ENCODE measurements at regions not wholly inside any gene's neighbourhood (a gene's known extent, or its start where the extent isn't known, plus 50 kb on each side); places are given as distances from the start of the nearest gene placed in this dataset.

DNA sequence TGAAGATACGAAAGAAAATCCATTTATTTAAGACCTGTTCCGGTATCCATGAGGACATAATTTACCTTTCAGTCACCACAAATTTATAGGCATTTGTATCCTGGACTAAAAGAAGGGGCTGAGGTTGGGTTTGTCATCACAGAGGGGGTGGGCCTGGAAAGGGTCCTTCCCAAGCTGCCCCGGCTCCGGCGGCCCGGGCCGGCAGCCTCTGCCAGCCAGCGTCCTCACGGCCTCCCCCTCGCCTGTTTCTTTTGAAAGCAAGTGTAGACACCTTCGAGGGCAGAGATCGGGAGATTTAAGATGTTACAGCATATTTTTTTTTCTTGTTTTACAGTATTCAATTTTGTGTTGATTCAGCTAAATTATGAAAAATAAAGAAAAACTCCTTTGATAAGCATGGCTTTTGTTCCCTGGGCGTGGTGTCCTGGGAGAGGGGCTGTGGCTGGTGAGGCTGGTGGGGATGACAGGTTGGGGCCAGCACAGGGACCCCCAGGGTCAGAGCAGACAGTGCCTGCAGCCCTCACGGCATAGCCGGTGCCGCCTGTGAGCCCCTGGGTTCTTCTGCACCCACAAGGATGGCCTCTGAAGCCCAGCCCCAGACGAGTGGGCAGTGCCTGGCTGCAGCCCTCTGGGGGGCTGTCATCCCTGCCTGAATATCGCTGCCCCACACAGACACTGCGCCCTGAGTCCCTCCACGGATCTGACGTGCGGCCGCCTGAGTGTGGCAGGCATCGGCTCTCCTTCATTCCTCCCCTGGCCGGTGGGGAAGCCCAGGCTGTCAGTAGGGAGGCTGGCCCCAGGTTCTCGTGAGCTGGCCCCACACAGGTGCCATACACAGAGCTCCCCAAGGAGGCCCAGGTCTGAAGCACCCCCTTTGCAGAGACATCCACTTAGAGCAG, 1075.9 kb downstream of the BRD1 start:
- in situ Hi-C loops (cut with HindIII; ENCODE audit: low sequenced_read_pairs), result no loop called here

DNA sequence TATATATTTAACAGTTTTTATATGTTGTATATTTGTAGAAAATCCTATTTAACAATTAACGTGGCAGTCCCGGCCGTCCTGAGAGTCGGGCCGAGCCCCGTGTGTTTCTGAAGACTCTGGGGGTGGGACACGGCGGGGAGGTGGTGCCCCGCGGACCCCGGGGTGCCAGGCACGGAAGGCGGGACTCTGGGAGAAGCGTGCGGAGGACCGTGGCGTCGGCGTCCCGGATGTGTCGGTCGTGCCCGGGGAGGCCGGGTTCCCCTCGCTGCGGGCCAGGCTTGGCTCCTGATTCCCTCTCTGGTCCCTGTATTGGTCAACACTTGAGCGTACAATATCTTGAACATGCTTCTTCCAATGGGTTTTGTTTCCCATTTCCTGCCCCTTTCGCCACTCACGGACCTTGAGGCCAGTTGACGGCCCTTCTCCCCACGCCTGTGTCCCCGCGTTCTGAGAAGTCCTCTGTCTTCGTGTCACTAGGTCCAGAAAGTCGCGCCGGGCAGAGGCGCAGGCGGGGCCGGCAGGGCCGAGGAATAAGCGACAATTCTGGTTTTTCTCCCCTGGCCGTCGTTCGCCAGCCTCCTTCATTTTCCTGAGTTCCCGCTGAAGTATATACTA, 1076.7 kb downstream of the BRD1 start:
- in situ Hi-C loops (cut with HindIII; ENCODE audit: low sequenced_read_pairs), result no loop called here

DNA sequence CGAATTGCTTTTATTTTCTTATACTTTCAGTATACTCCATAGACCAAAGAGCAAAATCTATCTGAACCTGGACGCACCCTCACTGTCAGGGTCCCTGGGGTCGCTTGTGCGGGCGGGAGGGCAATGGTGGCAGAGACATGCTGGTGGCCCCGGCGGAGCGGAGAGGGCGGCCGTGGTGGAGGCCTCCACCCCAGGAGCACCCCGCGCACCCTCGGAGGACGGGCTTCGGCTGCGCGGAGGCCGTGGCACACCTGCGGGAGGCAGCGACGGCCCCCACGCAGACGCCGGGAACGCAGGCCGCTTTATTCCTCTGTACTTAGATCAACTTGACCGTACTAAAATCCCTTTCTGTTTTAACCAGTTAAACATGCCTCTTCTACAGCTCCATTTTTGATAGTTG, 1077.4 kb downstream of the BRD1 start:
- in situ Hi-C loops (cut with HindIII; ENCODE audit: low sequenced_read_pairs), result no loop called here

DNA sequence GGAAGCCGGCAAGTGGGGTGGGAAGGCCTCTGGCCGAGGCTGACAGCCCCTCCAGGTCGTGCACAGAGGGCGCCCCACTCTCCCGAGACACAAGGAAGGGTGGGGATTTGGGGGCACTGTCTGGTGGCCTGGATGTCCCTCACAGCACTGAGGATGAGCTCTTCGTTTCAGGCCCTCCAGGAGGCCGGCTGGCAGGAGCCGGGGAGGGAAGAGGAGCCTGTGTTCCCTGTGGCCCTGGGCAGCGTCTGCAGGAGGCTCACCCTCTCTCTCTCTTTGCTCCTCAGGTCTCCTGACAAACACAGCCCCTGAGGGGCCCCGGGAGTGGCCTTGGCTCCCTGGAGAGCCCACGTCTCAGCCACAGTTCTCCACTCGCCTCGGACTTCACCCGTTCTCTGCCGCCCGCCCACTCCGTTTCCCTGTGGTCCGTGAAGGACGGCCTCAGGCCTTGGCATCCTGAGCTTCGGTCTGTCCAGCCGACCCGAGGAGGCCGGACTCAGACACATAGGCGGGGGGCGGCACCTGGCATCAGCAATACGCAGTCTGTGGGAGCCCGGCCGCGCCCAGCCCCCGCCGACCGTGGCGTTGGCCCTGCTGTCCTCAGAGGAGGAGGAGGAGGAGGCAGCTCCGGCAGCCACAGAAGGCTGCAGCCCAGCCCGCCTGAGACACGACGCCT, 1078.0 kb downstream of the BRD1 start:
- in situ Hi-C loops (cut with HindIII; ENCODE audit: low sequenced_read_pairs), result no loop called here

DNA sequence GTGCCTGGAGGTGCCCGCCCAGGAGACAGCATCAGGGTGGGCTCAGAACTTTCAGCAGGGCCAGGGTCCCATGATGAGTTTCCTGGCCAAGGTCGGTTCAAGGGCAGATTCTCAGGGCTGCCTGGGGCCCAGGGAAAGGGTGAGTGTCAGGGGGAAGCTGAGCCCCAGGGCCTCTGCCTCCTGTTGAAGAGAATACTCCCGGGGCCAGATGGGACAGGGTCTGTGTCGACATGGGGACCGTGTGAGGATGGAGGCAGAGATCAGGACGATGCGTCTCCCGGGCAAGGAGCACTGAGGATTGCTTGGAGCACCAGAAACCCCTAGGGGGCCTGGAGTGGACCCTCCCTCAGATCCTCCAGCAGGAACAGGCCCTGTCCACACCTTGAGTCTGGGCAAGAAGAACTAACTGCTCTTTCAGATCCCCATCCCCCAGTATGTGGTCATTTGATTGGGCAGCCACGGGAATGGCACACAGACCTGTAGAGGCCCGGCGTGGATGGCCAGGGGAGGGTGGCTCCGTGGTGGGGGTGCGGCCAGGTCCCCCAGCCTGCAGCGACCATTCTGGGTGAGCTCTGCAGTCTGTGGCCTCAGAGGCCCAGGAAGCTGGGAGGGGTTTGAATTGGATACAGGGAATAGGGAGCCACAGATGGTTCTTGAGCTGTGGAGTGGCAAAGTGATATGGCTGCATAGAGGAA, 1078.7 kb downstream of the BRD1 start:
- in situ Hi-C loops (cut with HindIII; ENCODE audit: low sequenced_read_pairs), result no loop called here

DNA sequence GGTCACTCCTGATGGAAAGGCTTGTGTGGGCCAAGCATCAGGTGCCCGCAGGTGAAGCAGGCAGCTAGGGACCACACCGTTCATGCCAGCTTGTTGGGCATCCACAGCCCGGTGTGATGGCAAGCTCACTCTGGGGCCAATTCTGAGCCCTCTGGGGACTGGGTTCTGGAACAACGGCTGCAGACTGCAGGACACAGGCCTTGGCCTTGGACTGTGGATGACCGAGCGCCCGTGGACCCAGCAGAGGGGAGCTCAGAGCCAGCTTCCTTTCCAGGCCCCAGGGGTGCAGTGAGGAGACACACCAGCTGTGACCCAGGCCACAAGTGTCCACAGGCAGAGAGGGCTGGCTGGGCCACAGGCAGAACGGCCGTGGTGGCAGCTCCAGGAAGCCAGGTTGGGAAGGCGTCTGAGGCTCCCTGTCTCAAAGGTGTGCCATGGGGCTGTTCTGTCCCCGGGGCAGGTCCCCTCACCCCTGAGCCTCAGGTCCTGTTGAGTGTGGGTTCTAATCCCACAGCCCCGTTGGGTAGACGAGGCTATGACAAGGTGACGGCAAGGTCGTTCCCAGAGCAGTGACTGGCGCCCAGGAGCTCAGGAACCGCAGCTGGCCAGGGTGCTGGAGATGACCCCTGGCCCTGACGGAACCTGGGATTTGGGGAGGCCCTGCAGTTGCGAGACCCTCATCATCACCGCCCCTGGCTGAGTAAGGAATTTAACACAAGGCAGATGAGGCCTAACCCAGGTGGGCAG, 1079.4 kb downstream of the BRD1 start:
- in situ Hi-C loops (cut with HindIII; ENCODE audit: low sequenced_read_pairs), result no loop called here

DNA sequence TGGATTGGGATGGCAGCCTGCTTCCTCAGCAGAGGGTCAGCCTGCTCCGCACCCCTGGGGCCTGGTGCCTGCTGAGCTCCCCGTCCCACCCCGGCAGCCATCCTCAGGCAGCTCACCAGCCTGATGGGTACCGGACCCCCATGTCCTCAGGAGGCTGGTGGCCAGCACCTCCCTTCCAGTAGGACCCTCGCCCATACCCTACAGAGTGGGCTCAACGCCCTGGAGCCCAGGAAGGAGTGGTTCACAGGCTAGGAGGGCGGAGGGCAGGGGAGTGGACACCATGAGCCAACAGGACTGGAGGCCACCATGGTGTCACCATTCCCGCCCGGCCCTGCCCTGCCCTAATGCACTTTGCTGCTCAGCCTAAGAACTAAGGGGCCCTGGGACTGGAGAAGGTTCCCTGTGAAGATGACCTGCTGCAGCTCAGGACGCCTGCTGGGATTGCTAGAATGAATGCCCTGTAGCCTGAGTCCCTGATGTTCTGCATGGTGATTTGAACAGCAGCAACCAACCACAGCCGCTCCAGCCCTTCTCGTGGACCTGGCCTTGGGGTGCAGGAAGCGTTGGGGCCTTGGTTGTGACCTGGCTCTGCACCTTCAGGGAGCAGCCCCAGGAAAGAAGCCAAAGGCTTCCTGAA, 1080.8 kb downstream of the BRD1 start:
- in situ Hi-C loops (cut with HindIII; ENCODE audit: low sequenced_read_pairs), result no loop called here

DNA sequence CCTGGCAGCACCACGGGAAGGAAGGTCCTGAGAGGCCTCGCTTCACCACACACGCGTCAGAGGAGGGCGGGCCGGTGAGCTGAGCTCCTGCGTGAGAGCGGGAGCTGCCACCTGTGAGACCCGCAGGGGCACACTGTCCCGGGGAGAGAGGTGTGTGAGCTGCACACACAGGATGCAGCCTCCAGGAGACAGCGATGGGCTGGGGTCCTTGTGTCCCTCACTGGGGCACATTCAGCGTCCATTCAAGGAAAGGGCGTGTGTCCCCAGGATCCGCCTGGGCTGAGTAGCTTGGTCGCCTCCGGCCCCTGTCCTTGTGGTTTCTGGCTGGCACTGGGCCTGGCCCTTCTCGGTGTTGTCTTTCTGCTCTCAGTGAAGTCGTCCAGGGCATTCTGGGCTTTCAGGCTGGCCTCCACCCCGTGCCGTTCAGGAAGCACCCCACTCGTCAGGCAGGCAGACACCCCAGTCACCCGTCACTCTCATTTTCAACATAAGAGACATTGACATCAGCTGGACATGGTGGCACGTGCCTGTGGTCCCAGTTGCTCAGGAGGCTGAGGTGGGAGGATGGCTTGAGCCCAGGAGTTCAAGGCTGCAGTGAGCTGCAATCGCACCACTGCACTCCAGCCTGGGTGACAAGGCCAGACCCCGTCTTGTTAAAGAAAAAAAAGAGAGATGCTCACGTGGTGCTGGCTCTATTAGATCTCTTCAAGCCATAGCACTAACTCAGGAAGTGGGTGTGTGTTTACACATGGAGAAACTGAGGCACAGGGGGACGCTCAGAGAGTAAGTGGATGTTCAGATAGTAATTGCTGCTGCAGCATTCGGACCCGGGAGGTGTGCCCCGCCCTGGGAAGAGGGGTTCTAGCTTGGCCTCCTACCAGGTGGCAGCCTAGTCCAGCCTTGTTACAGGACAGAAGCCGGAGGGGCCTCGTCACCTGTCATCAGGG, 1081.6 kb downstream of the BRD1 start:
- in situ Hi-C loops (cut with HindIII; ENCODE audit: low sequenced_read_pairs), result no loop called here

DNA sequence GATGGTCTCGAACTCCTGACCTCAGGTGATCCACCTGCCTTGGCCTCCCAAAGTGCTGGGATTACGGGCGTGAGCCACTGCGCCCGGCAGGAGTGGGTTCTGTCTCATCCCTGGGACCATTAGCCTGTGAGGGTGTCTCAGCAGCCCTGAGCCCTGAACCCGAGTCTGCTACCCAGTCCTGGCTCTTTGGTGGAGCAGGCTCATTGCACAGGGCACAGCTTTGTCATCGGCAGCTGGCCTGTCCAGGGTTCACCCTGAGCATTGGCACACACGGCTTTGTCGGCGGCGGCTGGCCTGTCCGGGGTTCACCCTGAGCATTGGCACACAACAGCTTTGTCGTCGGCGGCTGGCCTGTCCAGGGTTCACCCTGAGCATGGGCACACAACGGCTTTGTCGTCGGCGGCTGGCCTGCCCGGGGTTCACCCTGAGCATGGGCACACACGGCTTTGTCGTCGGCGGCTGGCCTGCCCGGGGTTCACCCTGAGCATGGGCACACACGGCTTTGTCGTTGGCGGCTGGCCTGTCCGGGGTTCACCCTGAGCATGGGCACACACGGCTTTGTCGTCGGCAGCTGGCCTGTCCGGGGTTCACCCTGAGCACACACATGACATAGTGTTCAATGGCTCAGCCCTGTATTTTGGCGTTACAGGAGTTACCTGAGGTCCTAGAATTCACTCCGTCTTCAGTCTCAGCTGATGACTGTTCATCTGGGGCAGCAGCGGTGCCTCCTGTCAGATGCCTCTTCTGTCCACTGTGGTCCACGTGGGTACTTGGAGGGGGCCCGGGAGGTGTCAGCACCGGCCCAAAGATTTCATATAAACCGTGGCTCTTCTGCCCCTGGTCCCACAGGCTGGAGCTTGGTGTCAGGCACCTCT, 1082.5 kb downstream of the BRD1 start:
- in situ Hi-C loops (cut with HindIII; ENCODE audit: low sequenced_read_pairs), result no loop called here

DNA sequence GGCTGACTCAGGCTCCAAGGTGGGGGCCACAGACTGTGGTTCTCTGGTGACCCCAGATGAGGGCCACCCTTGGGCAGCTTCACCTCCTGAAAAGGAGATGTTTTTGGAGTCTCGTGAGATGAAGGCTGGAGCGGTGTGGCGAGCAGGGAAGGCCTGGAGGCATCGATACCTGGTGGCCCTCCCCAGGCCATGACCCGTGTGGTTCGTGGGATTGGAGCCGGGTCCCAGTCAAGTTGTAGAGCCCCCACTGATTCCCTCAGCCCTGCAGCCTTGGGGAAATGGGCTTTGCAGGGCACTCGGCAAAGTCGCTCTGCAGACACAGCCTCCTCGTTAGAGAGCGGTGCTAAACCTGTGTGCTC, 1083.4 kb downstream of the BRD1 start:
- in situ Hi-C loops (cut with HindIII; ENCODE audit: low sequenced_read_pairs), result no loop called here

DNA sequence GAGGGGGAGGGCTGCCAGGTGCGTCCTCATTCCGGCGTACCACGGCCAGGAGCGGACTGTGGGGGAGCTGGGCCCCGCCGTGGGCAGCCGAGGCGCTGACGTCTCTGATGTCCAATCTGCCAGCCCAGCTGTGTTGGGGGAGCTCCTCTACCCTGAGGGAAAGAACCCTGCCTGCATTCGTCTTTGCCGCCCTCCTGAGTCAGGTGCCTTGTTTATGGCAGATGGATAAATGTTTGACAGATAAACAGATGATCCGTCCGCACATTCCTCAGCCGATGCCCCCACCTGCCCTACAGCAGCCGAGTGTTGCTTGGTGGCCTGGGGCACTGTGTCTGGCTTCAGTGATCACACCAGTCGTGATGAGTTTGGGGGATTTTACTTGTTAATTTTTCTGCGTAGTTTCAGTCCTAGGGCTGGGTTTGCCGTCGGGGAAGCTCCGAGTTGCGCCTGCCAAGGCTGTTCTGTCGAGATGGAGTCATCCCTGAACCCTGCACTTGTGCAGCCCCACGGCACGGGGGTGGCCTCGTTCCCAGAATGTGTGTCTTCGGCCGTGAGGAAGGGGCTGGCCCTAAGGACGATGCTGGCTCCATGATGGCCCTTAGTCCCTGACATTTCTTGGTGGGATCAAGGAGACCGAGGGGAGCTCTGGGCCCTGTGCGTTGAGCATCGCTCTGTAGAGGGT, 1083.9 kb downstream of the BRD1 start:
- in situ Hi-C loops (cut with HindIII; ENCODE audit: low sequenced_read_pairs), result no loop called here

DNA sequence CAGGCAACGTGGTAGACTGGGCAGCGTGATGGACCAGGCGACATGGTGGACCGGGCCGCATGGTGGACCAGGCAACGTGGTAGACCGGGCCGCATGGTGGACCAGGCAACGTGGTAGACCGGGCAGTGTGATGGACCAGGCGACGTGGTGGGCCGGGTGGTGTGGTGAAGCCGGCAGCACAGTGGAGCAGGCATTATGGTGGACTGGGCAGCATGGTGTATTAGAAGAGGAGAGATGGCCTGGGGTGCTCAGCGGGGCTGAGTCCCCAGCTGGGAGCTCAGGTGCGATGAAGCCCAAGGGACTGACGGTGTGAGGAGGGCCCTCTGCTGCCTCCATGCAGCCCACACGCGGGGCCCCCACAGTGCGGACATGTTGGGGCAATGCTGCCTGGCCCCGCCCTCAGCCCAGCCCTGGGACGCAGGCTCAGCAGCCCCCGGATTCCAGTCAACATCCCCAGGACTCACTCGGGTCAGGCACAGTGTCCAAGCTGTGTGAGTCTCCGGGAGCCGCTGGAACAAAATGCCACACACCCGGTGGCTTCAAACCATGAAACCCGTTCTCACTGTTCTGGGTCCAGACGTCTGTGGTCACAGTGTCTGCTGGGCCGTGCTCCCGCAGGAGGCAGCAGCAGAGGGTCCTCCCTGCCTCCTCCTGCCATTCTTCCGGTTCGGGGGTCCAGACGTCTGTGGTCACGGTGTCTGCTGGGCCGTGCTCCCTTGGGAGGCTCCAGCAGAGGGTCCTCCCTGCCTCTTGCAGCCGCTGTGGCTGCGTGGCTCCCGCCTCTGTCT, 1084.9 kb downstream of the BRD1 start:
- in situ Hi-C loops (cut with HindIII; ENCODE audit: low sequenced_read_pairs), result no loop called here

DNA sequence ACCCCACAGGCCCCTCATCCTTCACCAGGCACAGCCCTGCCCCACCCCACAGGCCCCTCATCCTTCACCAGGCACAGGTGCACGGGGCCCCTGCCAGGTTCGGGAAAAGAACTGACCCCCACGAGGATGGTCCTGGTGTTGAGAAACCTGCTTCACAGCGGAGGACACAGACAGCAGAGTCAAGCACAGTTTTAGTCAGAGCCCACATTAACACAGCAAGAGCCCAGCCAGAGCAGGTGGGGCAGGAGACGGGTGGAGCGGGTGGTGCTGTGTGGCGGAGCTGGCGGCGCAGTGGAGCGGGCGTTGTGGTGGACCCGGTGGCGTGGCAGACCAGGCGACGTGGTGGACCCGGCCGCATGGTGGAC, 1085.5 kb downstream of the BRD1 start:
- in situ Hi-C loops (cut with HindIII; ENCODE audit: low sequenced_read_pairs), result no loop called here

DNA sequence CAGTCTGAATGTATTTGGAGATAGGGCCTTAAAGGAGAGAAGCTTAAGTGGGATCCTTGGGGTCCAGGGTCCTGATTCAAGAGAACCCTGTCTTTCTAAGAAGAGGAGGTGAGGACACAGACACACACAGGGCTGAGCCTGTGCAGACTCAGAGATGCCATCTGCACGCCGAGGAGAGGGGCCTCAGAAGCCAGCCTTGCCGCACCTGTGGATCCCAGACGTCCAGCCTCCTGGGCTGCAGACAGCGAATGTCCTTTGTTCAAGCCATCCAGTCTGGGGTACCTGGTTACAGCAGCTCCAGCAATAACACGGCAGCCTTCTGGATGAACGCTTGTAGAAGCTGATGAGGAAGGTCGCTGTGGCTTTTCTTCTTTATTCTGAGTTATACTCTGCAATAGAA, 1086.1 kb downstream of the BRD1 start:
- in situ Hi-C loops (cut with HindIII; ENCODE audit: low sequenced_read_pairs), result no loop called here

DNA sequence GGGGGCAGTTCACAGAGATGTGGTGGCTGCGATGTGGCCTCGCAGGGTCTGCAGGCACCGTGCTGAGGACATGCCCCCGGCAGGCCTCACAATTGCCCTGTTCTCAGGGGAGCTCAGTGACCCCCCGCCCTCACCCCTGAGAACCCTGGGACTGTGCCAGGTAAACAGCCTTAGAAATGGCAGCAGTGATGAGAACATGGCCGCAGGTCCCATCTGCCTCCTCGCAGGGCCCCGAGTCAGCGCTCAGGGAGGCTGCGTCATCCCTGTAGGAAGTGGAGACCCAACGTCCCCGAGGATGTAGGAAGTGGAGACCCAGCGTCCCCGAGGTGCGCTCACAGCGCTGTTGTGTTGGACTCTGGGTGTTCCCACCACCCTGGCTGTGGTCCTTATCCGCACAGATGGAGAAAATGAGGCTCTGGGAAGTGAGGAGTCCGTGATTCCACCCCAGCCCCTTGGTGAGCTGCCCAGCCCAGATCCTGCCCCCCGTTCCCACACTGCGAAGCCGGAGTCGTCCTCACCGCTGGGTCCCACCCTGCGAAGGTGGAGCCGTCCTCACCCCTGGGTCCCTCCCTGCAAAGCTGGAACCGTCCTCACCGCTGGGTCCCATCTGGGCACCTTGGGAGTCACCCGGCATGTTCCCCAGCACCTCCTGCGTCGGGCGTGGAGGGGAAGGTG, 1086.8 kb downstream of the BRD1 start:
- in situ Hi-C loops (cut with HindIII; ENCODE audit: low sequenced_read_pairs), result no loop called here

DNA sequence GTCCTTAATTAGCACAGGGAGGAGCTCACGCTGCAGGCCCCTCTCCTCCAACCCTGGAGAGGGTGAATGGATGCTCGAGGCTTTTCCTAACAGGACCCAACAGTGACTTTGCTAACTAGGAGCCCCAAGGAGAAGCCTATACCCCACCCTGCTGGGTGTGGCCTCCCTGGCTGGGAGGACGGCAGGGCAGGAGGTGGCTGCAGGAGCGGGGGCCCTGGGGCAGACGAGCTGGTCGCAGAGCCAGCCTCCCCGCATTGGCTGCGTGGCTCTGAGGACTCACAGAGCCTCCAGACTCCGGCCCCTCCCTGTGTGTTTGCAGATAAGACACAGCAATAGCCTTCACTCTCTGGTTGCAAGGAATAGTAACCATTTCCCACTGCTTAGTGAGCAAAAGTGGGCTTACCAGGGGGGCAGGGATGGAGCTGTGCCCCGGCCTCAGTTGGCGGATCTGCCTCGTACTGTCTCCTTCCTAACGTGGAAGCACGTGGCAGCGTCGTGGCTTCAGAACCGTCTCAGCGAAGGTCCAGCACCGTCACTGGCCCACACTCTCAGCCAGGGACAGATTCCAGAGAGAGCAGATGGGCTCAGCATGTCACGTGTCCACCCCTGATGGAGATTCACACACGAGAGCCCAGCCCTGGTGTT, 1087.5 kb downstream of the BRD1 start:
- in situ Hi-C loops (cut with HindIII; ENCODE audit: low sequenced_read_pairs), result no loop called here

Data from DLD1 (cell line).